ENCODE measurements at regions not wholly inside any gene's neighbourhood (a gene's known extent, or its start where the extent isn't known, plus 50 kb on each side); places are given as distances from the start of the nearest gene placed in this dataset.
"Not testable (repeated sequence)": the region's sequence is repeated elsewhere in the genome, so short reads cannot be mapped to it uniquely, and the experiment has no call there.

DNA sequence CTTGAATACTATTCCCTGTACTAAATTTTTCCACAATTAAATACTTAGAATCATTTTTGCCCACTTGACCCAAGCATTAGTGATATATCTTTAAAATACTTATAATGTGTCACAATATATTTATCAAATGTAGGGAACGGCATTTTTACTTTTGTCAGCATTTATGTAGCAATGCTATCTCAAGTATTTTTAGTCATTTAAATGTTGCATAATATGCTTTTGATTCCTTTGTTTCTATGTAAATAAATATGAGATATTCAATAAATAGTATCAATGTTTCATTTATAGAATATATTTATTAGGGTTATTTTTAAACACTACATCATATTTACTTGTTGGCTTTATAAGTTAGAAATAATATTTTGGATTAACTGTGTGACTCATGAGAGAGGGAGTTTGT is 199.7 kb upstream of the WSB1 start:
- not testable (repeated sequence) for DNase-seq (ENCODE audit: low read depth in 2 of 2)

DNA sequence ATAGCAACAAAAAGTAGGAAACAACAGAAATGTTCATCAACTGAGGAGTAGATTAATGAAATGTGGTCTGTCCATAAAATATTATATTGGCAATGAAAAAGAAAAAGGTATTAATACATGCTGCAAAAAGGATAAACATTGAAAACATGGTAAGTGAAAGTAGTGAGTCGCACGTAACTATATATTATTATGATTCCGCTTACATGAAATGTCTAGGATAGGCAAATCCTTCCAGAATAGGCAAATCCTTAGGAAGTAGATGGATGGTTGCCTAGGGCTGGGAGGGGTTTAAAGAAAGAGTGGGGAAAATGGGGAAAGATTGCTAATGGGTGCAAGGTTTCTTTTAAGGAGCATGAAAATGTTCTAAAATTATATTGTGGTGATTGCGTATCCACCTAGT is 198.1 kb upstream of the WSB1 start:
- not testable (repeated sequence) for DNase-seq (ENCODE audit: low read depth in 2 of 2)

DNA sequence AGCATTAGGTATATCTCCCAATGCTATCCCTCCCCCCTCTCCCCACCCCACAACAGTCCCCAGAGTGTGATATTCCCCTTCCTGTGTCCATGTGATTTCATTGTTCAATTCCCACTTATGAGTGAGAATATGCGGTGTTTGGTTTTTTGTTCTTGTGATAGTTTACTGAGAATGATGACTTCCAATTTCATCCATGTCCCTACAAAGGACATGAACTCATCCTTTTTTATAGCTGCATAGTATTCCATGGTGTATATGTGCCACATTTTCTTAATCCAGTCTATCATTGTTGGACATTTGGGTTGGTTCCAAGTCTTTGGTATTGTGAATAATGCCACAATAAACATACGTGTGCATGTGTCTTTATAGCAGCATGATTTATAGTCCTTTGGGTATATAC is 194.6 kb upstream of the WSB1 start:
- DNase-seq (ENCODE audit: low read depth in 2 of 2): not testable (repeated sequence)

DNA sequence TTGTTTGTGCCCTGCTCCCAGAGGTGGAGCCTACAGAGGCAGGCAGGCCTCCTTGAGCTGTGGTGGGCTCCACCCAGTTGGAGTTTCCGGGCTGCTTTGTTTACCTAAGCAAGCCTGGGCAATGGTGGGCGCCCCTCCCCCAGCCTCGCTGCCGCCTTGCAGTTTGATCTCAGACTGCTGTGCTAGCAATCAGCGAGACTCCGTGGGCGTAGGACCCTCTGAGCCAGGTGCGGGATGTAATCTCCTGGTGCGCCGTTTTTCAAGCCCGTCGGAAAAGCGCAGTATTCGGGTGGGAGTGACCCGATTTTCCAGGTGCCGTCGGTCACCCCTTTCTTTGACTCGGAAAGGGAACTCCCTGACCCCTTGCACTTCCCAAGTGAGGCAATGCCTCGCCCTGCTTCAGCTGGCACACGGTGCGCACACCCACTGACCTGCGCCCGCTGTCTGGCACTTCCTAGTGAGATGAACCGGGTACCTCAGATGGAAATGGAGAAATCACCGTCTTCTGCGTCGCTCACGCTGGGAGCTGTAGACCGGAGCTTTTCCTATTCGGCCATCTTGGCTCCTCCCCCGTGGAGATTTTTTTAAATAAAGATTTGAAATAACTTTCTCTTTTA is 189.2 kb upstream of the WSB1 start:
- not testable (repeated sequence) for DNase-seq (ENCODE audit: low read depth in 2 of 2)

- no peak for DNase-seq (ENCODE audit: low read depth in 2 of 2)
Observed at GRCh38 chr17:27105636-27106035, 188.3 kb upstream of the WSB1 start.

- no peak for DNase-seq (ENCODE audit: low read depth in 2 of 2)
Observed at GRCh38 chr17:27106347-27106981, 187.4 kb upstream of the WSB1 start.

DNA sequence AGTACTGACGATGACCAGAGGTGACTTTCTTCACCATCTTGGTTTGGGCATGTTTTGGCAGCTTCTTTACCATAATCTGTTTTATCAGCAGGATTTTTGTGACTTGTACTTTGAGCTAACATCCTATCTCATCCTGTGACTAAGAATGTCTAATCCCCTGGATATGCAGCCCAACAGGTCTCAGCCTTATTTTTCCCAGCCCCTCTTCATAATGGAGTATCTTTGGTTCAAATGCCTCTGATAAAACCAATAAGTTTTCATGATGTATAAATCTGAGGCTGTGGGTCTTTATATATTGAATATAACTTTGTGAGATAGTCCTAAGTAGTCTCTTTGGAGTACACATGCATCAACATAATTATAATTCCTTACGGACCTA is 186.9 kb upstream of the WSB1 start:
- no peak for DNase-seq (ENCODE audit: low read depth in 2 of 2)

DNA sequence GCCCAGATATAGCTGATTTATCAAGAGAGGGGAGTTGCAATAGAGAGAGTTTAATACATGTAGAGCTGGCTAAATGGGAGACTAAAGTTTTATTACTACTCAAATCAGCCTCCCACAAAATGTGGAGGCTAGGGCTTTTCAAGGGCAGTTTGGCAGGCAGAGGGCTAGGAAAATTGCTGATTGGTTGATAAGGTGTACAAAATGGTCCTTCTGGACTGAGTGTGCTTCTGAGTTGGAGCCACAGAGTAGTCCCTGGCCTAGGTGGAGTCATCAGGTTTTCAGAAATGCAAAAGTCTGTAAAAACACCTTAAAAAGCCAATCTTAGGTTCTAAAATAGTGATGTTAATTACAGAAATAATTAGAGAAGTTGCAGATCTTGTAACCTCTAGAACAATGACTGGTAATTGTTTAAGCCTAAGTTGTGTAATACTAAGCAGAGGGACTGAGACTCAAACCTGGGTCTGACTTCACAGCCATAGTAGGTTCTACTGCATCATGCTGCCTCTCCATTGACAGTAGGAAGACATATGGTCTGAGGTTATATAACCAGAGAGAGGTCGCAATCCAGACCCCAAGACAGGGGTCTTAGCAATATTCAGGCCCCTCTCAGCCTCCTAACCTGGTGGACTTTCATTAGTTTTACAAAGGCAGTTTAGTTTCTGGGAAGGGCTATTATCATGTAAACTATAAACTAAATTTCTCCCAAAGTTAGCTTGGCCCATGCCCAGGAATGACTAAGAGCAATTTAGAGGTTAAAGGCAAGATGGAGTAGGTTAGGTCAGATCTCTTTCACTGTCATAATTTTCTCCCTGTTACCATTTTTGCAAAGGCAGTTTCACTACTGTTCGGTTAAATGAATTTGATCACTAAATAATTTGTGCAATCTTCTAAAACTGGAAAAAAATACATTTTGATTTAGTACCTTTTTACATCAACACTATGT is 186.3 kb upstream of the WSB1 start:
- not testable (repeated sequence) for DNase-seq (ENCODE audit: low read depth in 2 of 2)

DNA sequence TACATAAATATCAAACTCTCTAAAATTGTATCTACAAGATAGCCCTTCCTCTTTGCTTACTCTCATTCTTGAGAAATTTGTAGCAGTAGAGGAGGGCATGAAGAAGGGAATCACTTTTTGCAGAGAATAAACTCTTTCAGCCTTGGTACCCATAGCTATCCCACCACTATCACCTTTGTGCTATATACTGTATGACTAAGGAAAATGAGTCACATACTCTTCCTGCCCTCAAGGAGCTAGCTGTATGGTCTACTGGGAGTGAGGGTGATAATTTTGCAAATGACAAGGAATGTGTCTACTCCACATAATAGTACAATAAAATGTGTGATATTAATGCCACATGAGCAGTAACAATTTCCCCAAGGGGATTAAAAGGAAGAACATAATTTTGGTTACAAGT is 184.6 kb upstream of the WSB1 start:
- no peak for DNase-seq (ENCODE audit: low read depth in 2 of 2)

GRCh38 chr17:27153005-27153404 is 140.9 kb upstream of the WSB1 start:
- DNase-seq (ENCODE audit: low read depth in 2 of 2): no peak

- DNase-seq (ENCODE audit: low read depth in 2 of 2): no peak
Observed at GRCh38 chr17:27155866-27156265, 138.0 kb upstream of the WSB1 start.

DNA sequence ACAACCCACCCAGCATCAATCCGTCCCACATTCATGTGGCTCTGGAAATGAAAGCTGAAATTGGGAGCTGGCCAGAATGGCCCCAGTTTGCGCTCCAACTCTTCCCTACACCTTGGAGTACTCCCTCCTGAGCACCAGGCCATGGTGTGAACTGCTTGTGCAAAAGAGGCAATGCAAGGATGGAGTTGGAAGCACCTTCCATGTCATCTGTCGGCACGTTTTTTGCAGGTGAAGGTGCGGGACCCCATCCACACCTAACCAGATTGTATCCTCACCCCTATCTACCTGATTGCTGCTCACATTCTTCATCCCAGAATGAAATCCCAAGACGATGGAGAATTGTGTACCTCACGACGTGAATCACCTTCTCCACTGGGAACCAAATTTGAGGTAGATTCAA is 136.6 kb upstream of the WSB1 start:
- DNase-seq (ENCODE audit: low read depth in 2 of 2): no peak

GRCh38 chr17:27157898-27158297 is 136.0 kb upstream of the WSB1 start:
- no peak for DNase-seq (ENCODE audit: low read depth in 2 of 2)

DNA sequence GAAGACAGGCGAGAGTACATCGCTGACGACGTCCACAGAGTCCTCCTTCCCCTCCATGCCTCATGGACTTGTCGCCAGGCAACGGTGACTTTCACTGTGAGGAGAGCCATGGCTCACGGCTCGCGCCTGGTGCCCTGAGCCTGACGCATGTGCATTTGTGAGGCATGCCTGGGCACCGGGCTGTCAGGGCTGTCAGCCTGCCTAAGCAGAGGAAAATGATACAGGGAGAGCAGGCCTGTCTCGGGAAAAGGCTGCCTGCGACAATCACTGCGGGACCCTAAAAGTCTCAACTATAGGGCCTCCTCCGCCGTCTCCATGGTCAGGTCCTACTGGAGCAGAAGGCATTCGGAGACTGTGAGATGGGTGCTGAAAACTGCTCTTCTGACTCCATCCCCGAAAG is 135.5 kb upstream of the WSB1 start:
- no peak for DNase-seq (ENCODE audit: low read depth in 2 of 2)

DNA sequence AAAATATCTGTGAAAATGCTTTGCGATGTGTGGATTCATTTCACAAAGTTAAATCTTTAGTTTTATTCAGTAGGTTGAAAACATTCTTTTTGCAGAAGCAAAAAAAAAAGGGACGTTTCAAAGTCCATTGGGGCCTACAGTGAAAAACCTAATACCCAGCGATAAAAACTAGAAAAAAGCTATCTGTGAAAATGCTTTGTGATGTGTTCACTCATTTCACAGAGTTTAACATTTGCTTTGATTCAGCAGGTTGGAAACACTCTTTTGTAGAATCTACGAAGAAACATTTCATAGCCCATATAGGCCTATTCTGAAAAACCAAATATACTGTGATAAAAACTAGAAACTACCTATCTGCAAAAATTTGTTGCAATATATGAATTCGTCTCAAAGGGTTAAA is 113.6 kb upstream of the WSB1 start:
- DNase-seq (ENCODE audit: low read depth in 2 of 2): no peak

- DNase-seq (ENCODE audit: low read depth in 2 of 2): not testable (repeated sequence)
Observed at GRCh38 chr17:27181379-27181925, 112.5 kb upstream of the WSB1 start.

DNA sequence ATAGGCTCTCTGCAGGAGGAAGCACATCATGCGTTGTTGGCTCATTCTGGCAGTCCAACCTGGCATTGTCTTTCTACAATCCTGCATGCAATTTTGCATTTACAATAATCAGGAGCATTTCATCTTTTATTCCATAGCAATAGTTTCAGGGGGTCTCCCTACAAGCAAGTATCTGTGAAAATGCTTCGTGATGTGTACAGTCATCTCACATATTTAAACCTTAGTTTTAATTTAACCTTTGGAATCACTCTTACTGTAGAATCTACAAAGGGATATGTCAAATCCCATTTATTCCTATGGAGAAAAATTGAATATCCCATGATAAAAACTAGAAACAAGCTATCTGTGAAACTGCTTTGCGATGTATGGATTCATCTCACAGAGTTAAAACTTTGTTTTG is 112.0 kb upstream of the WSB1 start:
- no peak for DNase-seq (ENCODE audit: low read depth in 2 of 2)

- not testable (repeated sequence) for DNase-seq (ENCODE audit: low read depth in 2 of 2)
Observed at GRCh38 chr17:27197505-27197904, 96.4 kb upstream of the WSB1 start.

- no peak for DNase-seq (ENCODE audit: low read depth in 2 of 2)
Observed at GRCh38 chr17:27199948-27200347, 94.0 kb upstream of the WSB1 start.

- no peak for DNase-seq (ENCODE audit: low read depth in 2 of 2)
Observed at GRCh38 chr17:27200476-27200875, 93.4 kb upstream of the WSB1 start.

GRCh38 chr17:27203241-27203640 is 90.7 kb upstream of the WSB1 start:
- no peak for DNase-seq (ENCODE audit: low read depth in 2 of 2)

GRCh38 chr17:27206447-27206846 is 87.5 kb upstream of the WSB1 start:
- no peak for DNase-seq (ENCODE audit: low read depth in 2 of 2)
